ENCODE measurements at regions not wholly inside any gene's neighbourhood (a gene's known extent, or its start where the extent isn't known, plus 50 kb on each side); places are given as distances from the start of the nearest gene placed in this dataset.

- no peak overlapping the region for H3K4me3 ChIP-seq (ENCODE audit: insufficient read depth, low read length)
- H3K4me1 ChIP-seq (ENCODE audit: insufficient read depth, low read length), result no peaks in the 10 kb centered on the region
- H3K79me2 ChIP-seq (ENCODE audit: insufficient read depth, low read length), result no peaks in the 10 kb centered on the region
- no peak for DNase-seq (ENCODE audit: insufficient read length, low spot score, missing footprints)
- H2AFZ ChIP-seq (ENCODE audit: low read length), result no peak overlapping the region
- no peak overlapping the region for H3K4me2 ChIP-seq (ENCODE audit: insufficient read depth, low read length)
- H3K27ac ChIP-seq (ENCODE audit: low read depth, low read length), result no peak overlapping the region
- no peaks in the 10 kb centered on the region for H3K27me3 ChIP-seq (ENCODE audit: insufficient read depth, low read length)
- H3K36me3 ChIP-seq (ENCODE audit: insufficient read depth, low read length), result no peaks in the 10 kb centered on the region
- TF ChIP-seq CTCF (IDR thresholded peaks at IDR 0.05; ENCODE audit: extremely low read depth, low read depth, low read length), result no peak
- H3K9me3 ChIP-seq (ENCODE audit: low read depth, low read length), result no peaks in the 10 kb centered on the region
- no peaks in the 10 kb centered on the region for H4K20me1 ChIP-seq (ENCODE audit: insufficient read depth, low read length)
These were observed 126.3 kb downstream of the SCG2 start for GRCh38 chr2:223475901-223476300.

GRCh38 chr2:223477318-223477717 lies 124.8 kb downstream of the SCG2 start:
- TF ChIP-seq CTCF (IDR thresholded peaks at IDR 0.05; ENCODE audit: extremely low read depth, low read depth, low read length), result no peak
- Histone ChIP-seq H3K4me3 (ENCODE audit: insufficient read depth, low read length) (no peak overlapping the region), H3K9me3 (ENCODE audit: low read depth, low read length) (no peaks in the 10 kb centered on the region), H2AFZ (ENCODE audit: low read length) (no peak overlapping the region), H3K27ac (ENCODE audit: low read depth, low read length) (no peak overlapping the region), H3K4me1 (ENCODE audit: insufficient read depth, low read length) (no peaks in the 10 kb centered on the region), H3K79me2 (ENCODE audit: insufficient read depth, low read length) (no peaks in the 10 kb centered on the region), H3K4me2 (ENCODE audit: insufficient read depth, low read length) (no peak overlapping the region), H4K20me1 (ENCODE audit: insufficient read depth, low read length) (no peaks in the 10 kb centered on the region), H3K27me3 (ENCODE audit: insufficient read depth, low read length) (no peaks in the 10 kb centered on the region), H3K36me3 (ENCODE audit: insufficient read depth, low read length) (no peaks in the 10 kb centered on the region)
- no peak for DNase-seq (ENCODE audit: insufficient read length, low spot score, missing footprints)

GRCh38 chr2:223481486-223481885 lies 120.7 kb downstream of the SCG2 start:
- Histone ChIP-seq H3K36me3 (ENCODE audit: insufficient read depth, low read length) (no peaks in the 10 kb centered on the region), H2AFZ (ENCODE audit: low read length) (no peak overlapping the region), H4K20me1 (ENCODE audit: insufficient read depth, low read length) (no peaks in the 10 kb centered on the region), H3K27me3 (ENCODE audit: insufficient read depth, low read length) (no peaks in the 10 kb centered on the region), H3K79me2 (ENCODE audit: insufficient read depth, low read length) (no peaks in the 10 kb centered on the region), H3K4me1 (ENCODE audit: insufficient read depth, low read length) (no peaks in the 10 kb centered on the region), H3K9me3 (ENCODE audit: low read depth, low read length) (no peaks in the 10 kb centered on the region), H3K4me2 (ENCODE audit: insufficient read depth, low read length) (no peak overlapping the region), H3K4me3 (ENCODE audit: insufficient read depth, low read length) (no peak overlapping the region), H3K27ac (ENCODE audit: low read depth, low read length) (no peak overlapping the region)
- no peak for TF ChIP-seq CTCF (IDR thresholded peaks at IDR 0.05; ENCODE audit: extremely low read depth, low read depth, low read length)
- no peak for DNase-seq (ENCODE audit: insufficient read length, low spot score, missing footprints)

GRCh38 chr2:223486751-223487150 lies 115.4 kb downstream of the SCG2 start:
- Histone ChIP-seq H4K20me1 (ENCODE audit: insufficient read depth, low read length) (no peaks in the 10 kb centered on the region), H3K36me3 (ENCODE audit: insufficient read depth, low read length) (no peaks in the 10 kb centered on the region), H3K4me3 (ENCODE audit: insufficient read depth, low read length) (no peak overlapping the region), H3K79me2 (ENCODE audit: insufficient read depth, low read length) (no peaks in the 10 kb centered on the region), H3K27me3 (ENCODE audit: insufficient read depth, low read length) (no peaks in the 10 kb centered on the region), H3K9me3 (ENCODE audit: low read depth, low read length) (no peaks in the 10 kb centered on the region), H3K4me1 (ENCODE audit: insufficient read depth, low read length) (no peaks in the 10 kb centered on the region), H3K27ac (ENCODE audit: low read depth, low read length) (no peak overlapping the region), H2AFZ (ENCODE audit: low read length) (no peak overlapping the region), H3K4me2 (ENCODE audit: insufficient read depth, low read length) (no peak overlapping the region)
- DNase-seq (ENCODE audit: insufficient read length, low spot score, missing footprints), result no peak
- TF ChIP-seq CTCF (IDR thresholded peaks at IDR 0.05; ENCODE audit: extremely low read depth, low read depth, low read length), result no peak
